Thoracic aorta (tissue), 2 donors: ENCODE measurements at regions not wholly inside any gene's neighbourhood (a gene's known extent, or its start where the extent isn't known, plus 50 kb on each side); places are given as distances from the start of the nearest gene placed in this dataset.

Source experiments
- ATAC-seq: fragments of 150-250 bp; one replicate; pipeline ENCODE4 v1.8.0; 2017; ENCODE audit warnings: low read depth; ENCODE audit not compliant: insufficient number of reproducible peaks, low FRiP score
- DNase-seq: peaks from one replicate; pipeline ENCODE4 v3.0.0-alpha.2; 2020; ENCODE audit warnings: low spot score
- H3K27ac ChIP-seq, 2 donors: fragments of 200-600 bp; sonication (generic); 1 replicate in 1 of 2; 2 replicates in 1 of 2; pipeline ENCODE4 v1.5.1; 2016; ENCODE audit warnings: mild to moderate bottlenecking in 2 of 2, moderate library complexity in 2 of 2
- H3K27me3 ChIP-seq: fragments of 200-600 bp; sonication (generic); replicated peaks from 2 replicates; pipeline ENCODE4 v1.6.0; 2016; ENCODE audit warnings: mild to moderate bottlenecking; ENCODE audit not compliant: insufficient read depth
- H3K36me3 ChIP-seq: fragments of 200-600 bp; sonication (generic); one replicate; pipeline ENCODE4 v1.5.1; 2016
- H3K4me1 ChIP-seq, 2 donors: fragments of 200-600 bp; sonication (generic); 1 replicate in 1 of 2; 2 replicates in 1 of 2; pipeline versions ENCODE4 v1.5.1 to v1.6.0; 2016; ENCODE audit warnings: low read depth in 2 of 2, mild to moderate bottlenecking in 1 of 2; ENCODE audit not compliant: control insufficient read depth in 1 of 2
- H3K4me3 ChIP-seq: fragments of 200-600 bp; sonication (generic); 2 replicates; pipeline ENCODE4 v1.5.1; 2016; ENCODE audit warnings: mild to moderate bottlenecking
- H3K9me3 ChIP-seq: fragments of 200-600 bp; sonication (generic); 2 replicates; pipeline ENCODE4 v1.5.1; 2016
- CTCF ChIP-seq: fragments of 200-600 bp; sonication (generic); IDR thresholded peaks from one replicate; pipeline ENCODE4 v1.5.1; 2019; ENCODE audit warnings: antibody characterized with exemption

- DNase-seq, result no peak
- Histone ChIP-seq H3K27ac (no peak overlapping the region), H3K9me3 (no peaks in the 10 kb centered on the region), H3K4me1 (no peaks in the 10 kb centered on the region), H3K36me3 (no peaks in the 10 kb centered on the region), H3K27me3 (no peaks in the 10 kb centered on the region), H3K4me3 (no peak overlapping the region)
- TF ChIP-seq CTCF, result no peak
- no peak for ATAC-seq
Measured at GRCh38 chr5:164187785-164188184, 682.4 kb downstream of the MAT2B start.

- H3K27ac ChIP-seq, result no peak overlapping the region
- H3K4me3 ChIP-seq, result no peak overlapping the region
- H3K4me1 ChIP-seq, result no peaks in the 10 kb centered on the region
- H3K36me3 ChIP-seq, result no peaks in the 10 kb centered on the region
- TF ChIP-seq CTCF, result no peak
- H3K27me3 ChIP-seq, result no peaks in the 10 kb centered on the region
- ATAC-seq, result no peak
- DNase-seq, result no peak
- no peaks in the 10 kb centered on the region for H3K9me3 ChIP-seq
Measured at GRCh38 chr5:164188733-164189148, 683.3 kb downstream of the MAT2B start.

- no peak for ATAC-seq
- H3K27ac ChIP-seq, result no peak overlapping the region
- H3K4me1 ChIP-seq, result no peaks in the 10 kb centered on the region
- DNase-seq, result no peak
- H3K36me3 ChIP-seq, result no peaks in the 10 kb centered on the region
- H3K9me3 ChIP-seq, result no peaks in the 10 kb centered on the region
- no peak for TF ChIP-seq CTCF
- H3K27me3 ChIP-seq, result no peaks in the 10 kb centered on the region
- H3K4me3 ChIP-seq, result no peak overlapping the region
Measured at GRCh38 chr5:164191240-164191639, 685.8 kb downstream of the MAT2B start.

GRCh38 chr5:164202338-164202737 lies 696.9 kb downstream of the MAT2B start:
- H3K9me3 ChIP-seq, result no peaks in the 10 kb centered on the region
- no peak for TF ChIP-seq CTCF
- H3K27ac ChIP-seq, result no peak overlapping the region
- H3K4me1 ChIP-seq, result no peaks in the 10 kb centered on the region
- no peaks in the 10 kb centered on the region for H3K36me3 ChIP-seq
- no peak for DNase-seq
- H3K4me3 ChIP-seq, result no peak overlapping the region
- H3K27me3 ChIP-seq, result no peaks in the 10 kb centered on the region
- ATAC-seq, result no peak

- Histone ChIP-seq H3K4me1 (no peaks in the 10 kb centered on the region), H3K9me3 (no peaks in the 10 kb centered on the region), H3K36me3 (no peaks in the 10 kb centered on the region), H3K27me3 (no peaks in the 10 kb centered on the region), H3K27ac (no peak overlapping the region), H3K4me3 (no peak overlapping the region)
- ATAC-seq, result no peak
- no peak for TF ChIP-seq CTCF
- no peak for DNase-seq
Measured at GRCh38 chr5:164203581-164204225, 698.3 kb downstream of the MAT2B start.
